Fibroblast of lung (primary cell): ENCODE measurements at regions not wholly inside any gene's neighbourhood (a gene's known extent, or its start where the extent isn't known, plus 50 kb on each side); places are given as distances from the start of the nearest gene placed in this dataset.

Experiments used
- DNase-seq, 2 donors: peaks; one replicate each; pipeline versions ENCODE4 v3.0.0 to v3.0.0-alpha.2; 2010; ENCODE audit warnings: low read depth in 2 of 2
- H2AFZ ChIP-seq: 2 replicates; pipeline ENCODE4 v1.5.1; 2012; ENCODE audit warnings: low read length, control low read depth, inconsistent platforms
- H3K27ac ChIP-seq: 2 replicates; pipeline ENCODE4 v1.5.1; 2011; ENCODE audit warnings: low read length, control low read depth; ENCODE audit not compliant: insufficient read depth
- H3K27me3 ChIP-seq: 2 replicates; pipeline ENCODE4 v1.5.1; 2011; ENCODE audit warnings: mild to moderate bottlenecking, low read length; ENCODE audit not compliant: control insufficient read depth, insufficient read depth
- H3K36me3 ChIP-seq: 2 replicates; pipeline ENCODE4 v1.5.1; 2011; ENCODE audit warnings: low read length; ENCODE audit not compliant: control insufficient read depth, insufficient read depth
- H3K4me1 ChIP-seq: 2 replicates; pipeline ENCODE4 v1.5.1; 2011; ENCODE audit warnings: low read length; ENCODE audit not compliant: control insufficient read depth, insufficient read depth; ENCODE audit errors: extremely low read depth
- H3K4me2 ChIP-seq: 2 replicates; pipeline ENCODE4 v1.5.1; 2011; ENCODE audit warnings: low read length, control low read depth; ENCODE audit not compliant: insufficient read depth; ENCODE audit errors: extremely low read depth
- H3K4me3 ChIP-seq, 4 experiments: fragments of 200-600 bp in 1 of 4; sonication (generic) in 1 of 4; replicated peaks in 1 of 4; 2 replicates each; pipeline ENCODE4 v1.5.1; 2011 to 2016; ENCODE audit warnings: low read length in 4 of 4, low read depth in 3 of 4, mild to moderate bottlenecking in 3 of 4, control low read depth in 2 of 4, inconsistent platforms in 1 of 4, mixed read lengths in 1 of 4; ENCODE audit not compliant: insufficient read depth in 1 of 4; ENCODE audit errors: control extremely low read depth in 1 of 4
- H3K79me2 ChIP-seq: 2 replicates; pipeline ENCODE4 v1.5.1; 2012; ENCODE audit warnings: mild to moderate bottlenecking, low read length, inconsistent platforms; ENCODE audit not compliant: control insufficient read depth, insufficient read depth
- H3K9ac ChIP-seq: 2 replicates; pipeline ENCODE4 v1.5.1; 2011; ENCODE audit warnings: mild to moderate bottlenecking, low read length, control low read depth; ENCODE audit not compliant: insufficient read depth
- H3K9me3 ChIP-seq: 2 replicates; pipeline ENCODE4 v1.5.1; 2012; ENCODE audit warnings: low read depth, low read length; ENCODE audit not compliant: control insufficient read depth, insufficient read depth
- H4K20me1 ChIP-seq: 2 replicates; pipeline ENCODE4 v1.5.1; 2011; ENCODE audit warnings: low read length; ENCODE audit not compliant: control insufficient read depth, insufficient read depth; ENCODE audit errors: extremely low read depth
- EZH2 ChIP-seq: IDR thresholded peaks from 2 replicates; pipeline ENCODE4 v1.5.1; 2012; ENCODE audit warnings: low read length, control low read depth, mild to moderate bottlenecking; ENCODE audit errors: missing control alignments
- TF ChIP-seq, protein P1 (sequence below), 2 donors: IDR thresholded peaks in 1 of 2; conservative IDR thresholded peaks in 1 of 2; 1 replicate in 1 of 2; 2 replicates in 1 of 2; pipeline ENCODE4 v1.5.1; 2011 to 2012; ENCODE audit warnings: low read length in 2 of 2, control low read depth in 1 of 2, inconsistent platforms in 1 of 2, low read depth in 1 of 2, mild to moderate bottlenecking in 1 of 2

DNA sequence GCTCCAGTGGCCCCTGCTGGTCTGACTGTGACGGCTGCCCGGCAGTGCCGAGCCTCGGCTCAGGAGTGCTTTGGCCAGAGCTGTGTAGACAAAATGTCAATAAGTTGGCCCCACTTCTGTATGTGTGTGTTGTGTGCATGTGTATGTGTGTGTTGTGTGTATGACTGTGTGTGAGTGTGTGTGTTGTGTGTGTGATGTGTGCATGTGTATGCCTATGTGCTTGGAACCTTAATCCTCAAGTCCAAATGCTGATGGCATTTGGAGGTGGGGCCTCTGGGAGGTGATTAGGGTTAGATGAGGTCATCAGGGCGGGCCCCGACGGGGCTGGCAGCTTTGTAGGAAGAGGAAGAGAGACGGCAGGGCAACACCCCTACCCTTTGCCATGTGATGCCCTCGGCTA, 269.0 kb downstream of the DCDC2C start:
- Histone ChIP-seq H3K79me2 (no peaks in the 10 kb centered on the region), H3K4me3 (no peak overlapping the region), H3K27ac (no peak overlapping the region), H4K20me1 (no peaks in the 10 kb centered on the region), H3K9me3 (peaks cover 9% of the 10 kb centered on the region), H3K27me3 (no peaks in the 10 kb centered on the region), H3K4me2 (no peak overlapping the region), H3K36me3 (no peaks in the 10 kb centered on the region), H3K9ac (no peak overlapping the region), H3K4me1 (no peaks in the 10 kb centered on the region), H2AFZ (no peak overlapping the region)
- TF ChIP-seq, protein P1, sequence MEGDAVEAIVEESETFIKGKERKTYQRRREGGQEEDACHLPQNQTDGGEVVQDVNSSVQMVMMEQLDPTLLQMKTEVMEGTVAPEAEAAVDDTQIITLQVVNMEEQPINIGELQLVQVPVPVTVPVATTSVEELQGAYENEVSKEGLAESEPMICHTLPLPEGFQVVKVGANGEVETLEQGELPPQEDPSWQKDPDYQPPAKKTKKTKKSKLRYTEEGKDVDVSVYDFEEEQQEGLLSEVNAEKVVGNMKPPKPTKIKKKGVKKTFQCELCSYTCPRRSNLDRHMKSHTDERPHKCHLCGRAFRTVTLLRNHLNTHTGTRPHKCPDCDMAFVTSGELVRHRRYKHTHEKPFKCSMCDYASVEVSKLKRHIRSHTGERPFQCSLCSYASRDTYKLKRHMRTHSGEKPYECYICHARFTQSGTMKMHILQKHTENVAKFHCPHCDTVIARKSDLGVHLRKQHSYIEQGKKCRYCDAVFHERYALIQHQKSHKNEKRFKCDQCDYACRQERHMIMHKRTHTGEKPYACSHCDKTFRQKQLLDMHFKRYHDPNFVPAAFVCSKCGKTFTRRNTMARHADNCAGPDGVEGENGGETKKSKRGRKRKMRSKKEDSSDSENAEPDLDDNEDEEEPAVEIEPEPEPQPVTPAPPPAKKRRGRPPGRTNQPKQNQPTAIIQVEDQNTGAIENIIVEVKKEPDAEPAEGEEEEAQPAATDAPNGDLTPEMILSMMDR (conservative IDR thresholded peaks at IDR 0.05 in 1 of 2, IDR thresholded peaks at IDR 0.05 in 1 of 2; ENCODE audit: low read depth in 1 of 2, low read length in 2 of 2): no peak
- TF ChIP-seq EZH2: no peak
- no peak for DNase-seq

DNA sequence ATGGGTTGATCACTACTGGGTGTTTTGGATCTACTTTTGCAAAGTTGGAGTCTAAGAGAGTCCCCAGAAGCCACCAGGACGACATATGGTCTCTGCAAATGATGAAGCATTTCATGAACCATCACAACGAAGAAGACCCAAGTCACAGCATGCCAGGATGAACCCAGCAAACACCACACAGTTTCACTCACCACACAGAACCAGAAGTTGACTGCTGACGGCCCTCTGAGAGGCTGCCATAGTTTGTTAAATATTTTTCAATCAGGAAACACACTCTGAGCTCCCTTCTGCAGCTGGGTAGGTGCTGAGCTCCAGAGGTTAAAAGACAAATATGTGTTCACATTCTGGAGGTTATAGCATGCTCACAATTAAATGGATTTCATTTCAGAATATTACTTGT, 271.4 kb downstream of the DCDC2C start:
- Histone ChIP-seq H3K27me3 (no peaks in the 10 kb centered on the region), H3K79me2 (no peaks in the 10 kb centered on the region), H3K4me3 (no peak overlapping the region), H3K9me3 (peaks cover 9% of the 10 kb centered on the region), H2AFZ (no peak overlapping the region), H3K27ac (no peak overlapping the region), H3K9ac (no peak overlapping the region), H3K36me3 (no peaks in the 10 kb centered on the region), H3K4me1 (no peaks in the 10 kb centered on the region), H4K20me1 (no peaks in the 10 kb centered on the region), H3K4me2 (no peak overlapping the region)
- TF ChIP-seq, protein P1 (conservative IDR thresholded peaks at IDR 0.05 in 1 of 2, IDR thresholded peaks at IDR 0.05 in 1 of 2; ENCODE audit: low read depth in 1 of 2, low read length in 2 of 2): no peak
- TF ChIP-seq EZH2: no peak
- DNase-seq: no peak

DNA sequence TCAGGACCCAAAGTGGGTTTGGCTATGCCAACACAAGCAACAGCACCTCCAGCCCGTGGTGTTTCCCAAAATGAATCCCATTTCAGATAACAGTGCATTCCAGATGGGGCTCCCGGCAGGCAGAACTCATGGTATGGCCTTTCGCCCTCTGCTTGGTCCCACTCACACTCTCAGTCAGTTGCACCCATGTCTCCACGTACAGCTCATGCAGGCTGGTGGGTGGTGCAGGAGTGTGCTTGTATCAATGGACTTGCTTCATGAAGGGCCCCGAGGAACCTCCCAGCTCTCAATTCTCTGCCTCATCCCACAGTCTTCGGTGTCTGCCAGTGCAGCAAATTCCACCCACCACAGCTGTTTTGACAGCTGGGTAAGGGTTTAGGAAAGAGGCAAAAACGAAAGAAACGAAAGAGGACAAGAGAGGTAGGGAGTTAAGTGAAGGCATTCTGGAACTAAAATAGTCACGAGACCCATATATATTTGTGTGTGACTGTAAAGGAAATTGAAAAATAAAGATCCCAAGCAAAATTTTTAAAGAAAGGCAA, 278.1 kb downstream of the DCDC2C start:
- no peaks in the 10 kb centered on the region for H4K20me1 ChIP-seq
- no peak overlapping the region for H3K4me3 ChIP-seq
- H3K79me2 ChIP-seq: no peaks in the 10 kb centered on the region
- no peak overlapping the region for H3K27ac ChIP-seq
- DNase-seq: no peak
- H3K36me3 ChIP-seq: no peaks in the 10 kb centered on the region
- H3K9me3 ChIP-seq: no peaks in the 10 kb centered on the region
- no peaks in the 10 kb centered on the region for H3K27me3 ChIP-seq
- no peak overlapping the region for H3K4me2 ChIP-seq
- no peaks in the 10 kb centered on the region for H3K4me1 ChIP-seq
- H3K9ac ChIP-seq: no peak overlapping the region
- no peak for TF ChIP-seq EZH2
- TF ChIP-seq, protein P1 (conservative IDR thresholded peaks at IDR 0.05 in 1 of 2, IDR thresholded peaks at IDR 0.05 in 1 of 2; ENCODE audit: low read depth in 1 of 2, low read length in 2 of 2): no peak
- H2AFZ ChIP-seq: no peak overlapping the region
